ENCODE measurements at regions not wholly inside any gene's neighbourhood (a gene's known extent, or its start where the extent isn't known, plus 50 kb on each side); places are given as distances from the start of the nearest gene placed in this dataset.

DNA sequence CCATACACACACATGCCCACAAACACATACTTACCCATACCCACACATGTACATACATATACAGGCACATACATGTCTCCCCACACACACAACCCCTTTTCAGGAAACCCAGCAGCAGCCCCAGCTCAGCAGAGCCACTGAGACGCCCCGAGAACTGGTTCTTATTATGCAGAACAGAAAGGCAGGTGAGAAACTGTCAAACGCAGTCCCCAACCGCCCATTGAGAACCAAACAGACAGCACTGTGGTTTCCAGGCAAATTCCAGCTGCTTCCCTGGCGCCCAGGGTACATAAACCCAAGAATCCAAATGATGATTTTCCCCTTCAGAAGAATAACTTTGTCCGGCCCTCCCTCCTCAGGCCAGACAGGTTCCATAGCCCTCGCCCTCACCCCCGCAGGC lies 366.6 kb upstream of the ZMIZ1 start:
- no peak for DNase-seq (ENCODE audit: extremely low spot score)
- ChIA-PET CTCF (no interaction called here), POLR2A (no interaction called here)
- TF ChIP-seq TARDBP (IDR thresholded peaks at IDR 0.05) = no peak
- no peak for TF ChIP-seq ARNT (IDR thresholded peaks at IDR 0.05)

DNA sequence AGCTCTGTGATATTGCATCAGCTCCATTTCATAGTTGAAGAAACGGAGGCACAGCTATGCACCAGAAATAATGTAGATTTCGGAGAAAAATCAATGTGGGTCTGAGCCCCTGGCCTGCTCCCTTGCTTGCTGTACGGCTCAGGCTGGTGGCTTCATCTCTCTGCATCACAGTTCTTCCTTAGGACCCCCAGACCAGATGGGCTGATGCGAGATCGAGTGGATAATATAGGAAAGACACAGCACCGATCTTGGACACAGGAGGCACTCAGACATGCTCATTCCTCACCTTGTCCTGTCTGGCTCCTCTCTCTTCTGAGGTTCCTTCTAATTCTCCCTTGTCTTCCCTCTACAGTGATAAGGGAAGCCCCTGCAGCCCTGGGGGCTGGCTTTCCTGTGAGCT lies 365.9 kb upstream of the ZMIZ1 start:
- CTCF ChIA-PET = no interaction called here
- POLR2A ChIA-PET = no interaction called here
- no peak for TF ChIP-seq BHLHE40 (IDR thresholded peaks at IDR 0.05; ENCODE audit: borderline replicate concordance)
- TF ChIP-seq ELF4 (IDR thresholded peaks at IDR 0.05) = no peak
- TF ChIP-seq PKNOX1 (IDR thresholded peaks at IDR 0.05) = no peak
- no peak for TF ChIP-seq L3MBTL2 (conservative IDR thresholded peaks at IDR 0.05)
- no peak for TF ChIP-seq FOXK2 (IDR thresholded peaks at IDR 0.05)
- DNase-seq (ENCODE audit: extremely low spot score) = no peak

DNA sequence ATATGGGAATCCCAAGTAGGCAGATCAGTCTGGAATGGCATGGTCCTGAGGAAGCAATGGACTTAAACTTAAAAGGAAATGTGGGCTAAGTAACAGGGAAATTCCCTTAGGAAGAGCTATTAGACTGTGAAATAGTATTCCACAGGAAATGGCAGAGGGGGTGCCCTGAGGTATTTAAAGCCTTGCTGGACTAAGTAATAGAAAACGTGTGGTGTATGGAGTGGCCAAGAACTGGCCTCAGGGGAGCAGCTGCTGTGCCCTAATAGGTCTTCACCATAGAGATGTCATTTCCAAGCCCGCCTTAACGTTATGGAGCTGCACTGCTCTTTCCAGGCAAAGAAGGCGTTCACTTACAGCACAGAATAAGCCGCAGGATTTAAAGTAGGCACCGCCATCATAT lies 365.2 kb upstream of the ZMIZ1 start:
- TF ChIP-seq L3MBTL2 (conservative IDR thresholded peaks at IDR 0.05) (no peak), CTBP1 (IDR thresholded peaks at IDR 0.05; ENCODE audit: borderline replicate concordance) (no peak), ELF4 (IDR thresholded peaks at IDR 0.05) (no peak), ZNF384 (IDR thresholded peaks at IDR 0.05) (no peak), NFRKB (IDR thresholded peaks at IDR 0.05) (no peak), PKNOX1 (IDR thresholded peaks at IDR 0.05) (no peak), SUZ12 (IDR thresholded peaks at IDR 0.05) (no peak), SP1 (IDR thresholded peaks at IDR 0.05) (no peak)
- ChIA-PET CTCF (no interaction called here), POLR2A (no interaction called here)
- DNase-seq (ENCODE audit: extremely low spot score) = no peak

GRCh38 chr10:78706256-78706655 lies 362.5 kb upstream of the ZMIZ1 start:
- ChIA-PET CTCF (no interaction called here), POLR2A (no interaction called here)
- TF ChIP-seq FOXM1 (IDR thresholded peaks at IDR 0.05; ENCODE audit: borderline replicate concordance) (no peak), SP1 (IDR thresholded peaks at IDR 0.05) (no peak), HDGF (IDR thresholded peaks at IDR 0.05; ENCODE audit: borderline replicate concordance) (no peak), CTBP1 (IDR thresholded peaks at IDR 0.05; ENCODE audit: borderline replicate concordance) (no peak)
- no peak for DNase-seq (ENCODE audit: extremely low spot score)

GRCh38 chr10:78706726-78707540 lies 361.8 kb upstream of the ZMIZ1 start:
- CTCF ChIA-PET = no interaction called here
- TF ChIP-seq LEF1 (IDR thresholded peaks at IDR 0.05; ENCODE audit: borderline replicate concordance) (no peak), ZNF384 (IDR thresholded peaks at IDR 0.05) (no peak), SP1 (IDR thresholded peaks at IDR 0.05) (no peak)
- DNase-seq (ENCODE audit: extremely low spot score) = no peak
- POLR2A ChIA-PET = no interaction called here

DNA sequence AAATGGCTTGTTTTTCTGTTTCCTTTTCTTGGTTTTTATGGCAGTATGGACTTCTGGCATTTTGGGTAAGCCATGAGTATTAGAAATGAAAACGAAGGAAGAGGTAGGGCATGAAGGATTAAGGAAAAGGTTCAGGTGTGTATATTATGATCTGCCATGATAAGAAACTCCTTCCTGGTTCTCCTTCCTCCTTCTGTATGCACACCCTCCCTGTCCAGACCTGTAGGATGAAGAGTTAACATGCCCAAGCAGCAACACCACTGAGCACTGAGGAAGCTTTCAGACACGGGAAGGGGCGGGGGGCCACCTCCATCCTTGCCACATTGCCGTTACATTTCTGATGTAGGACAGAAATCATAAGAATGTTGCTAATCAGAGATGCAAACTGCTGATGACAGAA lies 361.0 kb upstream of the ZMIZ1 start:
- ChIA-PET POLR2A (no interaction called here), CTCF (no interaction called here)
- TF ChIP-seq CTBP1 (IDR thresholded peaks at IDR 0.05; ENCODE audit: borderline replicate concordance) (no peak), L3MBTL2 (conservative IDR thresholded peaks at IDR 0.05) (no peak)
- no peak for DNase-seq (ENCODE audit: extremely low spot score)

- POLR2A ChIA-PET = no interaction called here
- DNase-seq (ENCODE audit: extremely low spot score) = no peak
- TF ChIP-seq HDGF (IDR thresholded peaks at IDR 0.05; ENCODE audit: borderline replicate concordance) = no peak
- no peak for TF ChIP-seq ARNT (IDR thresholded peaks at IDR 0.05)
- TF ChIP-seq SP1 (IDR thresholded peaks at IDR 0.05) = no peak
- no peak for TF ChIP-seq PKNOX1 (IDR thresholded peaks at IDR 0.05)
- TF ChIP-seq TARDBP (IDR thresholded peaks at IDR 0.05) = no peak
- TF ChIP-seq BHLHE40 (IDR thresholded peaks at IDR 0.05; ENCODE audit: borderline replicate concordance) = no peak
- TF ChIP-seq FOXK2 (IDR thresholded peaks at IDR 0.05) = no peak
- no peak for TF ChIP-seq SUZ12 (IDR thresholded peaks at IDR 0.05)
- no peak for TF ChIP-seq NFRKB (IDR thresholded peaks at IDR 0.05)
- TF ChIP-seq LEF1 (IDR thresholded peaks at IDR 0.05; ENCODE audit: borderline replicate concordance) = no peak
- no peak for TF ChIP-seq ZNF384 (IDR thresholded peaks at IDR 0.05)
- no peak for TF ChIP-seq ELF4 (IDR thresholded peaks at IDR 0.05)
- no peak for TF ChIP-seq FOXM1 (IDR thresholded peaks at IDR 0.05; ENCODE audit: borderline replicate concordance)
- TF ChIP-seq CTBP1 (IDR thresholded peaks at IDR 0.05; ENCODE audit: borderline replicate concordance) = no peak
- TF ChIP-seq L3MBTL2 (conservative IDR thresholded peaks at IDR 0.05) = no peak
- TF ChIP-seq FOXA1 (IDR thresholded peaks at IDR 0.05) = no peak
- CTCF ChIA-PET = no interaction called here
Observed at GRCh38 chr10:78712147-78712546, 356.6 kb upstream of the ZMIZ1 start.

GRCh38 chr10:78713659-78714058 lies 355.1 kb upstream of the ZMIZ1 start:
- no peak for TF ChIP-seq LEF1 (IDR thresholded peaks at IDR 0.05; ENCODE audit: borderline replicate concordance)
- TF ChIP-seq TARDBP (IDR thresholded peaks at IDR 0.05) = no peak
- no peak for TF ChIP-seq L3MBTL2 (conservative IDR thresholded peaks at IDR 0.05)
- TF ChIP-seq BHLHE40 (IDR thresholded peaks at IDR 0.05; ENCODE audit: borderline replicate concordance) = no peak
- TF ChIP-seq FOXK2 (IDR thresholded peaks at IDR 0.05) = no peak
- TF ChIP-seq PKNOX1 (IDR thresholded peaks at IDR 0.05) = no peak
- no peak for TF ChIP-seq HDGF (IDR thresholded peaks at IDR 0.05; ENCODE audit: borderline replicate concordance)
- TF ChIP-seq CTBP1 (IDR thresholded peaks at IDR 0.05; ENCODE audit: borderline replicate concordance) = no peak
- no peak for TF ChIP-seq FOXM1 (IDR thresholded peaks at IDR 0.05; ENCODE audit: borderline replicate concordance)
- no peak for TF ChIP-seq ELF4 (IDR thresholded peaks at IDR 0.05)
- TF ChIP-seq ZNF384 (IDR thresholded peaks at IDR 0.05) = no peak
- TF ChIP-seq FOXA1 (IDR thresholded peaks at IDR 0.05) = no peak
- TF ChIP-seq NFRKB (IDR thresholded peaks at IDR 0.05) = no peak
- TF ChIP-seq ARNT (IDR thresholded peaks at IDR 0.05) = no peak
- no peak for TF ChIP-seq SP1 (IDR thresholded peaks at IDR 0.05)
- POLR2A ChIA-PET = no interaction called here
- CTCF ChIA-PET = no interaction called here
- no peak for DNase-seq (ENCODE audit: extremely low spot score)

All from HEK293T (cell line).